ENCODE measurements at regions not wholly inside any gene's neighbourhood (a gene's known extent, or its start where the extent isn't known, plus 50 kb on each side); places are given as distances from the start of the nearest gene placed in this dataset.
A peak's percentile ranks its signal among the peaks of the same experiment; 100 is the strongest.

DNA sequence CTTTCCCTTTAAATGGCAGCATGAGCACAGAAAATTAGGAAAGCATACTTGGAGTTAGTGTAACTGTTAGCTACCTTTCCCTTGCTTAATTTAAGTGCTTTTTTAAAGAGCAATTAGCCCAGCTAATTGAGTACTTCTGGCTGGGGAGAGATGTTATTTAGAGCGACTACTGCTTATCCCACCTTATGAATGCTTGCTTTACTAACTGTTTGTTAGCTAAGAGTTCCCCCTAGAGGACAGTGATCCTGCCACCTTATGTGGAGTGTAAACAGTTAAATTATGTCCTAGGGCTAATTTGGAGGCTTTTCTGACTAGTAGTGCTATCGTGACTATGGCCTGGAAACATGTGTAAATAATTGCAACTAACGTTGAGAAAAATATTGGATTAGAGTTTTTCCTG is 909.4 kb downstream of the FSTL5 start:
- intact Hi-C loops (cut with DNase I) = no loop called here
- H3K4me1 ChIP-seq (ENCODE audit: control insufficient read depth in 2 of 3, insufficient read depth in 2 of 3, low read depth in 1 of 3, low read length in 3 of 3) = no peaks in the 10 kb centered on the region
- peaks cover 0 to 21% (median 8%) of the 10 kb centered on the region in 3 donors for H3K9me3 ChIP-seq (ENCODE audit: control insufficient read depth in 2 of 3, insufficient read depth in 1 of 3, low read length in 3 of 3)
- TF ChIP-seq, protein P1, sequence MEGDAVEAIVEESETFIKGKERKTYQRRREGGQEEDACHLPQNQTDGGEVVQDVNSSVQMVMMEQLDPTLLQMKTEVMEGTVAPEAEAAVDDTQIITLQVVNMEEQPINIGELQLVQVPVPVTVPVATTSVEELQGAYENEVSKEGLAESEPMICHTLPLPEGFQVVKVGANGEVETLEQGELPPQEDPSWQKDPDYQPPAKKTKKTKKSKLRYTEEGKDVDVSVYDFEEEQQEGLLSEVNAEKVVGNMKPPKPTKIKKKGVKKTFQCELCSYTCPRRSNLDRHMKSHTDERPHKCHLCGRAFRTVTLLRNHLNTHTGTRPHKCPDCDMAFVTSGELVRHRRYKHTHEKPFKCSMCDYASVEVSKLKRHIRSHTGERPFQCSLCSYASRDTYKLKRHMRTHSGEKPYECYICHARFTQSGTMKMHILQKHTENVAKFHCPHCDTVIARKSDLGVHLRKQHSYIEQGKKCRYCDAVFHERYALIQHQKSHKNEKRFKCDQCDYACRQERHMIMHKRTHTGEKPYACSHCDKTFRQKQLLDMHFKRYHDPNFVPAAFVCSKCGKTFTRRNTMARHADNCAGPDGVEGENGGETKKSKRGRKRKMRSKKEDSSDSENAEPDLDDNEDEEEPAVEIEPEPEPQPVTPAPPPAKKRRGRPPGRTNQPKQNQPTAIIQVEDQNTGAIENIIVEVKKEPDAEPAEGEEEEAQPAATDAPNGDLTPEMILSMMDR (IDR thresholded peaks at IDR 0.05; ENCODE audit: borderline replicate concordance, extremely low read depth, insufficient read depth) = no peak
- H3K27ac ChIP-seq (ENCODE audit: low read depth in 2 of 2, low read length in 2 of 2) = no peak overlapping the region
- FAIRE-seq (no peak), DNase-seq (no peak)
- no peaks in the 10 kb centered on the region for H3K27me3 ChIP-seq (ENCODE audit: control insufficient read depth, insufficient read depth, low read length)
- H3K4me3 ChIP-seq (ENCODE audit: low read length in 3 of 3) = no peak overlapping the region
- no peaks in the 10 kb centered on the region for H3K36me3 ChIP-seq (ENCODE audit: control insufficient read depth in 2 of 3, insufficient read depth in 3 of 3, low read length in 3 of 3)
- no peak overlapping the region for H3K9ac ChIP-seq (ENCODE audit: low read length in 3 of 3)

DNA sequence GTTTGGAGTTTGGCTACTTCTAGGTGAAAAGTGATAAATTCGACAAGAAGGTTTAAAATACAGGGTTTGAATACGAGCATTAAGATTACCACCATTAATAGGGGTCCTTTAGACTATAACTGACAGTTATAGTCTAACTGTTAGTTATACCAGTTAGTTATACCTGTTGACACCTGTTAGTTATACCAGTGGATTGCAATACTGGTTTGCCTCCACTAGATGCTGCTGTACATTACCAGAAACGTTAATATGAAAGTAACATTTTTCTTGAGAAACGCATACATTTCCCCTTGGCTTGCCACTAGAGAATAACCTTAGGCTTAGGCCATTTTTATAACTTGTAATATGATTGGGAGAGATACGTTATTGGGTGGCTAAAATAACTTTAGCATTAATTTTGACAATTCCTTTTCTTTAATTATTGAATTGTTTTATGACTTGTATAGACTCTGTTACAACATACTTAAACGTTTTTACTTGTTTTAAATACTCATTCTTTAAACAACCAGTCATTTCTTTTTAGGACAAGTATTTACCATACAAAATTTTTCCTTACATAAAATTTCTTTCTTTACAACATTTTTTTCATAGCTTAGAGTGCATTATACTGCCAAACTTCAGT is 911.2 kb downstream of the FSTL5 start:
- H3K9me3 ChIP-seq (ENCODE audit: control insufficient read depth in 2 of 3, insufficient read depth in 1 of 3, low read length in 3 of 3) = peaks cover 0 to 21% (median 8%) of the 10 kb centered on the region in 3 donors
- H3K27me3 ChIP-seq (ENCODE audit: control insufficient read depth, insufficient read depth, low read length) = no peaks in the 10 kb centered on the region
- no peaks in the 10 kb centered on the region for H3K4me1 ChIP-seq (ENCODE audit: control insufficient read depth in 2 of 3, insufficient read depth in 2 of 3, low read depth in 1 of 3, low read length in 3 of 3)
- H3K9ac ChIP-seq (ENCODE audit: low read length in 3 of 3) = no peak overlapping the region
- no peak overlapping the region for H3K27ac ChIP-seq (ENCODE audit: low read depth in 2 of 2, low read length in 2 of 2)
- intact Hi-C loops (cut with DNase I) = no loop called here
- H3K36me3 ChIP-seq (ENCODE audit: control insufficient read depth in 2 of 3, insufficient read depth in 3 of 3, low read length in 3 of 3) = no peaks in the 10 kb centered on the region
- FAIRE-seq = peak; percentile 41
- TF ChIP-seq, protein P1 (IDR thresholded peaks at IDR 0.05; ENCODE audit: borderline replicate concordance, extremely low read depth, insufficient read depth) = peak; percentile 48
- no peak overlapping the region for H3K4me3 ChIP-seq (ENCODE audit: low read length in 3 of 3)
- DNase-seq = peak in 1 of 5 donors; percentile 3

DNA sequence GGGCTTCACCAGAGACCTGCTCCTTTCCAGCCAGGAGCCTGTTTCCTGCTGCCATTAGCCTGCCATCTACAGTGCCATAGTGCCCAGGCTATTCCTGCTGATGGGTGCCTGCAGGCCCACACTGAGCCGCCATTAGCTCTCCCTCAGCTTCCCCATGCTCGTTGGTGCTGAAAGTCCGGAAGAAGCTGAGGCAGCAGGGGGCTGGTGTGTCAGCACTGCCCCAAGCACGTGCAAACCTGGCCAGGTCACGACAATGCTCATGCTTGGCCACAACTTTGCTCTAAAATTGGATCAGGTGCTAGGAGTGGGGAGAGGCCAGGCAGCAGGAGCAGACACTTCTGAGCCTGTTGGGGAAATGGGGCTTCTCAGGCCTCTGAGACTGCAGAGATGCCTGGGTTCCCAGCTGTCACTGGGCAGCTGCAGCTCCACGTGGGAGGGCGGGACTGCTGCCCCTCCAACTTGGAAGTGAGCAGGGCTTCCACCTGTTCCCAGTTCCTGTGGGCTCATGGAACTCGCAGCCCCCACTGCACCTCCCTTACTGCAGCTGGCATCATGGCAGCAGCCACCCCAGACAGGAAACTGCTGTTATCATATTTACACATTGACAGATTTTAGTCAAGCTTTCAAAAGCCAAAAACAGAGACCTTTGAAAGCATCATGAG is 913.9 kb downstream of the FSTL5 start:
- H3K9me3 ChIP-seq (ENCODE audit: control insufficient read depth in 2 of 3, insufficient read depth in 1 of 3, low read length in 3 of 3) = no peaks in the 10 kb centered on the region
- FAIRE-seq = no peak
- no peaks in the 10 kb centered on the region for H3K4me1 ChIP-seq (ENCODE audit: control insufficient read depth in 2 of 3, insufficient read depth in 2 of 3, low read depth in 1 of 3, low read length in 3 of 3)
- H3K36me3 ChIP-seq (ENCODE audit: control insufficient read depth in 2 of 3, insufficient read depth in 3 of 3, low read length in 3 of 3) = no peaks in the 10 kb centered on the region
- no peaks in the 10 kb centered on the region for H3K27me3 ChIP-seq (ENCODE audit: control insufficient read depth, insufficient read depth, low read length)
- TF ChIP-seq, protein P1 (IDR thresholded peaks at IDR 0.05; ENCODE audit: borderline replicate concordance, extremely low read depth, insufficient read depth) = no peak
- no peak for DNase-seq
- intact Hi-C loops (cut with DNase I) = no loop called here
- H3K27ac ChIP-seq (ENCODE audit: low read depth in 2 of 2, low read length in 2 of 2) = no peak overlapping the region
- no peak overlapping the region for H3K4me3 ChIP-seq (ENCODE audit: low read length in 3 of 3)
- H3K9ac ChIP-seq (ENCODE audit: low read length in 3 of 3) = no peak overlapping the region

Measured in kidney (tissue), 13 donors.